ENCODE measurements at regions not wholly inside any gene's neighbourhood (a gene's known extent, or its start where the extent isn't known, plus 50 kb on each side); places are given as distances from the start of the nearest gene placed in this dataset.

DNA sequence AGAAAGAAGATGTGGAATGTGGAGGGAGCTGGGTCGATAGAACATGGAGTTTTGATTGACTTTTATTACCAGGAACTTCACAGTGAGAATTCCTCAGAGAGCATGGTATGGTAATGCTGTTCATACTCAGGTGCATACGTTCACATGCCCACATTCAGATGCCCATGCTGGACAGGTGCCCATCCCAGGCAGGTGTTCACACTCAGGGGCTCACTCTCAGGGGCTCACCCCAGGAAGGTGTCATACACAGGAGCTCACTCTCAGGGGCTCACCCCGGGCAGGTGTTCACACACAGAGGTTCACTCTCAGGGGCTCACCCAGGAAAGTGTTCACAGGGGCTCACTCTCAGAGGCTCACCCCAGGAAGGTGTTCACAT is 360.0 kb upstream of the SFSWAP start:
- TF ChIP-seq CTCF (conservative IDR thresholded peaks at IDR 0.05) = no peak
- TF ChIP-seq ZFX (IDR thresholded peaks at IDR 0.05) = no peak
